Midbrain (tissue), 1 donor: ENCODE measurements at regions not wholly inside any gene's neighbourhood (a gene's known extent, or its start where the extent isn't known, plus 50 kb on each side); places are given as distances from the start of the nearest gene placed in this dataset.
"Not testable (repeated sequence)": the region's sequence is repeated elsewhere in the genome, so short reads cannot be mapped to it uniquely, and the experiment has no call there.

Source experiments
- DNase-seq: peaks from one replicate; lab custom pipeline; 2025; lab: John Stamatoyannopoulos, UW

- DNase-seq, result no peak
Observed at GRCh38 chrX:137882960-137883359, 317.0 kb downstream of the ZIC3 start.

- not testable (repeated sequence) for DNase-seq
Observed at GRCh38 chrX:137884813-137885212, 318.9 kb downstream of the ZIC3 start.

DNA sequence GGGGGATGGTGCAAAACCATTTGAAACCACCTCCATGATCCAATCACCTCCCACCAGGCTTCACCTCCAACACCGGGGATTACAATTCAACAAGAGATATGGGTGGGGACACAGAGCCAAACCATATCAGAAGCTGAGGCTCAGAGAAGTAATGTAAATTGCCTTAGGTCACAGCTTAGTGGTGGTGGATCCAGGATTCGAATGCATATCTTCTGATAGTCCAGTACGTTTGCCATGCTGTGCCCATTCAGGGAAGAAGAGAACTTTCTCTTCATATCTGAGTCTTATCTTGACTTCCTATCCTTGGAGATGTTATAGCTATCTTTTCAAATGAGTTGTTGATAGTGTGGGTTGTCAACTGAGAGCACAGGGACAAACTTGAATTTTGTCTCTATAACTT, 325.5 kb downstream of the ZIC3 start:
- no peak for DNase-seq

GRCh38 chrX:137896123-137896522, 330.2 kb downstream of the ZIC3 start:
- DNase-seq, result no peak

- no peak for DNase-seq
Observed at GRCh38 chrX:137915466-137915865, 349.5 kb downstream of the ZIC3 start.

- DNase-seq, result no peak
Observed at GRCh38 chrX:137916090-137916746, 350.3 kb downstream of the ZIC3 start.

- DNase-seq, result peak; percentile 2
Observed at GRCh38 chrX:137926090-137926489, 360.2 kb downstream of the ZIC3 start.

DNA sequence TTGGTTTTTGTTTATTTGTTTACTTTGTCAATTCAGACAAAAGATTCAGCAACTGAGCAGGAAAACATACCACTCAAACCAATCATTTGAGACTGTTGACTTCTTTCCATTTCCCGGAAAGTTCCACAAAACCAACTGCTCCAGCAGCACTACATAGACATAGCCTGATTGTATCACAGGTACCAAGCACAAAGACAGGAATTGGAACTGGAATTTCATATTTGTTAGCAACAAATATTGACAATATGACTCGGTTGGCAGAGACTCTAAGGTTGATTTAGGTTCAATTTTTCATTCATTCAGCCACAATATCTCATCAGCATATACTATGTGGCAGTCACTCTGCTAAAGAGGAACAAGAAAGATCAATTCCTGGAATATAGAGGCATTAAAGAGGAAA, 364.0 kb downstream of the ZIC3 start:
- DNase-seq, result no peak

GRCh38 chrX:137930533-137930932, 364.6 kb downstream of the ZIC3 start:
- no peak for DNase-seq

DNA sequence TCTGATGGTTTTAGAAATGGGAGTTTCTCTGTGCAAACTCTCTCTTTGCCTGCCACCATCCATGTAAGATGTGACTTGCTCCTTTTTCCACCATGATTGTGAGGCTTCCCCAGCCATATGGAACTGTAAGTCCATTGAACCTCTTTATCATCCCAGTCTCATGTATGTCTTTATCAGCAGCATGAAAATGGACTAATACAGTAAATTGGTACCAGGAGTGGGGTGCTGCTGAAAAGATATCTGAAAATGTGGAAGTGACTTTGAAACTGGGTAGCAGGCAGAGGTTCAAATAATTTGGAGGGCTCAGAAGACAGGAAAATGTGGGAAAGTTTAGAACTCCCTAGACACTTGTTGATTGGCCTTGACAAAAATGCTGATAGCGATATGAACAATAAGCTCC, 368.3 kb downstream of the ZIC3 start:
- not testable (repeated sequence) for DNase-seq

GRCh38 chrX:137934887-137935286, 369.0 kb downstream of the ZIC3 start:
- DNase-seq, result not testable (repeated sequence)

DNA sequence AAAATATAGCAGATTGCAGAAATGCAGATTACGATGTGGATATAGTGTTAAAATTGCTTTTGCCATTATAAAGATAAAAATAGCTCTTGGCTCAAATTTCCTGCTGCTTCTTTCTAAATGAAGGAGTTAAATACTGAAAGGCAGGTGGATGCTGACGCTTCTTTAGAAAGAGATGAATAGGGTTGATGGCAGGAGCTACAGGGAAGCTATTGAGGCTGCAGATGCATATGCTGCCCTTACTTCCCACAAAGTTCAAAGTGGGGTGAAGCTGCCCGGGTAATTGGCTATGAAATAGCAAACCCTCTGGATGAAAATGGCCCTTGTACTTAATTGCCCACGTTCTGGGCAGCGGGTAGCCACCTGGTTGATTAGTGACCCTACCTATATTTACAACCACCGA, 379.5 kb downstream of the ZIC3 start:
- DNase-seq, result no peak

- DNase-seq, result no peak
Observed at GRCh38 chrX:137969191-137969590, 403.3 kb downstream of the ZIC3 start.

- DNase-seq, result no peak
Observed at GRCh38 chrX:137982472-137983172, 416.7 kb downstream of the ZIC3 start.

GRCh38 chrX:137988470-137988869, 422.5 kb downstream of the ZIC3 start:
- no peak for DNase-seq

DNA sequence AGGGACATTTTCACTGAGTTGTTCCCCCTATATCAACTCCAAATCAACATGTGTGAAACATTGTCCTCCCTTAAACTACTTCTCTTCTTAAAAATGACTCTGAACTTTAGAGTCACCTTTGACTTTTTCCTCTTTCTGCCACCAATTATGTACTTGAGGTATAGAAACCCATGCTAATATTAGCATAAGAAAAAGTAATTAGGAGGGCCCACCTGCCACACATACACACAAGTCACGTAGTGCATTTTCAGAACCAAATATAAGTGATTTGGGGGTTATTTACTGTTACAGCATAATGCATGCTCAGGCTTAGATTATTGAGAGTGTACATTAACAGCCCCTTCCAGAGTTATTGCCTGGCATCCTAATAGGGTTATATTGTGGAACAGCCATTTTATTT, 432.7 kb downstream of the ZIC3 start:
- DNase-seq, result no peak

DNA sequence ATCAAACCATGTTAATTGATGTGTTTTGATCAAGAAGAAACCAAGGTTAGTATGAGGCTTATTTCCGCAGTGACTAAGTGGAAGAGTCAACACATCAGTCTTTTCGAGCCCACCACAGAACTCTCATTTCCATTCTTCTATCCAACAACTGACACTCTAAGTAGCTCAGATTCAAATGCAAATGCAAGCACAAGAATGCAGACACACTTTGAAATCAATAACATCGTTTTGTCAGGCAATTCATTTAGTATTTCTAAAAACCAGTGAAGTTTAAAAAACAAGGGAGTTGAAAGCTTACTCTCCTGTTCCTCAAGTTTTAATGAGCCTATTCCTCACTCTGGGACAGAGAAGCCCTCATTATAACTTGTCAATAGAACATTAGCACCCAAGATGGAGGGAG, 433.1 kb downstream of the ZIC3 start:
- DNase-seq, result no peak

DNA sequence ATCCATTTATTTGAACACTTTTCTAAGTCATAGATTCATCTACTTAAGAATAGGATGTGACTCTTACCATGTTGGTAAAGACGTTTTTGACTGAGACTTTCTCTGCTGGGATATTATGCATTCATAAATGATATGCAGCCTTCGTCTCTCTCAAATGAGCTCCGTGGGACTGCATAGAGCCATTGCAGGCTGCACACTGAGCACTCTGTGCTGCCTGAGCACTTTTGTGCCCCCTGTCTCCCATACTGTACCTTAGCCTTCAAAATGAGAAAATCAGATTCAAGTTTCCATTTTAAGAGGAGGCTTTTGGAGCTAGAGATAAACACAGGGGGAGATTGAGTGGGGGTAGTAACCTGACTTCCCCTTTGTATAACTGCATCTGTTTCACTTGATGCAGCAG, 433.6 kb downstream of the ZIC3 start:
- DNase-seq, result no peak

DNA sequence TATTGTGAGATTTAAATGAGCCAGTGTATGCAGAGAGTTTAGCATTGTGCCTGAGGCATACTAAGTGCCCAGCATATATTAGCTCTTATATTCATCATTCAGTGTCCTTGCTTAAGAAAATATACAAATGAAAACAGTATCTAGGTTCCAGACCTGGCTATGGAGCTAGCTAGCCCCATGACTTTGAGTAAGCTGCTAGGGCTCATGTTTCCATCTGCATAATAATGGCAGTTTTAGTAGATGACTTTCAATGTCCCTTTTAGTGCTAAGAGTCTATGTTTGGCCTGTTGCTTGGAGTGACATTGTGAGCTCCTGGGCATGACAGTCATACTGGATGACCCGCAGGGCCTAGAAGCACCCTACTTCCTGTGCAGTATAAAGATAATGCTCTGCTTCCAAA, 435.3 kb downstream of the ZIC3 start:
- no peak for DNase-seq

GRCh38 chrX:138006180-138006579, 440.3 kb downstream of the ZIC3 start:
- no peak for DNase-seq

DNA sequence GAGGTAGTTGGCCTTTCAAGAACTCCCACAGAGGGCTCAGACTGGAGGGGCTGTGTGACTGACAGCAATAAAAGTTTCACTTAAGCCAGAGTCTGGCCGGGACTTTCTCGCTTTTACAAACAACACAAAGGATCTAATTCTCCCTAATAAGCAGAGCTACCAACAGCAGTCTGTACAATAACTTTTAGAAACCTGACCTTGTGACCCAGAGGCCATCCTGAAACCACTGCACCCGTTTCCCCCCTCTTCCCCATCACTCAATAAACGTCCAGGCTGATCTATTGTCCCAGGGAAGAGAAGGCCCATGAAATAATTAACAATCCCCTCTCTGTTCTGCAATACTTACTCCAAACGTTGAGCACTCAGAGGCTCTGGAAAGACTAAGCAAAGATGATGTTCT, 442.4 kb downstream of the ZIC3 start:
- DNase-seq, result no peak

DNA sequence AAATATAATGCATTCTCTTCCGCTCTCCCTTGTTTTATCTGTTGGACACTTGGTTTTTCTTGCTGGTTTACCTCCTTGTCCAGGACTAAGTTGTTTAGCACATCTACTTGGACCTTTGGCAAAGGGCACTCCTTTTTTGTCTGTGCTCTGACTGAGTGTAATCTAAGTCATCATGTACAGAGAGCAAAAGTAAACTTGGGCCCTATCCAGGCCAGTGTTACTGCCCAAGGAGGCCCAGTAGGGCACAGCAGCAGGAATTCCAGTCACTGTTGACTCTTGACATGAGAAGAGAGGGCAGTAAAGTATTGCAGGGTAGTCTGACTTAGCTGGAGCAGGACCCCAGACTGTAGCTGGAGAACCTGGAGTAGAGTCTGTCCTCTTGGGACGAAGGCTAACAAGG, 445.5 kb downstream of the ZIC3 start:
- no peak for DNase-seq

DNA sequence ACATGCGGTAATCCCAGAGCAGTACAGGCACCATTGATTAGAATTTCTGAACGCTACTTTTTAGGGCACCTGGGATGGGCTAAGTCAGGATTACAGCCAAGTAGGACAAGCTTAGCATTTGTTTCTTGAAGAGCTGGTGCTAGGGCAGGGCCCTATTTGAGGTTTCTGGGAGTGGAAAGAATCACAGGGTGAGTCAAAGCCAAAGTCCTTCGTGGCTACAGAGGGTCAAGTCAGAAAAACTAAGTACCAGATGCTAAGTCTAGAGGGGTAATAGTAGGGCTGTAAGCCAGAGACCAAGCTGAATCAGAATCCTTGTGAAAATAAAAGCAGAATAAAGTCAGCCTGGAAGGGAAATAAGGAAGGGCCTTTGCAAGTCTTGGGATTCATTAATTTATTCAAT, 448.6 kb downstream of the ZIC3 start:
- DNase-seq, result no peak
